H9 (cell line): ENCODE measurements at regions not wholly inside any gene's neighbourhood (a gene's known extent, or its start where the extent isn't known, plus 50 kb on each side); places are given as distances from the start of the nearest gene placed in this dataset.

ENCODE experiments used
- DNase-seq: peaks from one replicate; pipeline ENCODE4 v3.0.0-alpha.2; 2017
- H2AFZ ChIP-seq: one replicate; pipeline ENCODE4 v1.6.1; 2013; ENCODE audit warnings: mild to moderate bottlenecking, low read length, control low read depth, moderate library complexity
- H2AK5ac ChIP-seq: 2 replicates; pipeline ENCODE4 v1.6.1; 2013; ENCODE audit warnings: low read length, control low read depth, mixed read lengths; ENCODE audit not compliant: insufficient read length
- H2BK120ac ChIP-seq: one replicate; pipeline ENCODE4 v1.6.1; 2013; ENCODE audit warnings: low read depth, mild to moderate bottlenecking, low read length, control low read depth, inconsistent platforms; ENCODE audit not compliant: poor library complexity, severe bottlenecking
- H2BK12ac ChIP-seq: 2 replicates; pipeline ENCODE4 v1.6.1; 2013; ENCODE audit warnings: low read length, control low read depth, mixed read lengths, low read depth; ENCODE audit not compliant: insufficient read length
- H2BK15ac ChIP-seq: 2 replicates; pipeline ENCODE4 v1.6.1; 2013; ENCODE audit warnings: low read depth, low read length, control low read depth
- H2BK20ac ChIP-seq: one replicate; pipeline ENCODE4 v1.6.1; 2013; ENCODE audit warnings: low read depth, mild to moderate bottlenecking, low read length, control low read depth, inconsistent platforms; ENCODE audit not compliant: poor library complexity, severe bottlenecking
- H2BK5ac ChIP-seq: 2 replicates; pipeline ENCODE4 v1.6.1; 2013; ENCODE audit warnings: low read length, control low read depth, mixed read lengths; ENCODE audit not compliant: insufficient read length
- H3K14ac ChIP-seq: 2 replicates; pipeline ENCODE4 v1.6.1; 2013; ENCODE audit warnings: low read length, control low read depth; ENCODE audit not compliant: insufficient read depth
- H3K18ac ChIP-seq: 2 replicates; pipeline ENCODE4 v1.6.1; 2013; ENCODE audit warnings: low read depth, mild to moderate bottlenecking, mixed read lengths, low read length, control low read depth; ENCODE audit not compliant: insufficient read length
- H3K23ac ChIP-seq: 2 replicates; pipeline ENCODE4 v1.6.1; 2013; ENCODE audit warnings: low read length, control low read depth, mixed read lengths, low read depth; ENCODE audit not compliant: insufficient read length
- H3K23me2 ChIP-seq: 2 replicates; pipeline ENCODE4 v1.6.1; 2013; ENCODE audit warnings: low read depth, mild to moderate bottlenecking, mixed read lengths, low read length, control low read depth; ENCODE audit not compliant: insufficient read length, poor library complexity, severe bottlenecking
- H3K27ac ChIP-seq: 2 replicates; pipeline ENCODE4 v1.5.1; 2013; ENCODE audit warnings: low read length, control low read depth, mixed read lengths, low read depth; ENCODE audit not compliant: insufficient read length
- H3K27me3 ChIP-seq: 2 replicates; pipeline ENCODE4 v1.6.1; 2013; ENCODE audit warnings: low read length, control low read depth, inconsistent platforms; ENCODE audit not compliant: insufficient read depth
- H3K4ac ChIP-seq: 2 replicates; pipeline ENCODE4 v1.6.1; 2013; ENCODE audit warnings: low read depth, mild to moderate bottlenecking, control low read depth, inconsistent platforms, low read length, moderate library complexity
- H3K4me1 ChIP-seq: 2 replicates; pipeline ENCODE4 v1.6.1; 2013; ENCODE audit warnings: low read length, control low read depth, inconsistent platforms; ENCODE audit not compliant: insufficient read depth
- H3K4me2 ChIP-seq: 2 replicates; pipeline ENCODE4 v1.6.1; 2013; ENCODE audit warnings: low read length, control low read depth, mixed read lengths; ENCODE audit not compliant: insufficient read length, insufficient read depth
- H3K56ac ChIP-seq: 2 replicates; pipeline ENCODE4 v1.6.1; 2013; ENCODE audit warnings: low read depth, mild to moderate bottlenecking, mixed read lengths, low read length, control low read depth; ENCODE audit not compliant: insufficient read length
- H3K79me1 ChIP-seq: 2 replicates; pipeline ENCODE4 v1.6.1; 2013; ENCODE audit warnings: low read depth, mild to moderate bottlenecking, moderate library complexity, low read length, control low read depth, inconsistent platforms; ENCODE audit not compliant: insufficient read depth, poor library complexity, severe bottlenecking
- H3K79me2 ChIP-seq: 2 replicates; pipeline ENCODE4 v1.6.1; 2013; ENCODE audit warnings: low read length, control low read depth, inconsistent platforms; ENCODE audit not compliant: insufficient read depth
- H3K9ac ChIP-seq: 2 replicates; pipeline ENCODE4 v1.6.1; 2013; ENCODE audit warnings: low read length, control low read depth, mixed read lengths; ENCODE audit not compliant: insufficient read length; ENCODE audit errors: extremely low read depth
- H3K9me3 ChIP-seq: one replicate; pipeline ENCODE4 v1.6.1; 2013; ENCODE audit warnings: low read depth, low read length, inconsistent platforms; ENCODE audit not compliant: control insufficient read depth
- H3T11ph ChIP-seq: one replicate; pipeline ENCODE4 v1.6.1; 2013; ENCODE audit warnings: mild to moderate bottlenecking, low read length, control low read depth, inconsistent platforms
- H4K20me1 ChIP-seq: one replicate; pipeline ENCODE4 v1.6.1; 2013; ENCODE audit not compliant: control insufficient read depth, insufficient read length, insufficient read depth
- H4K5ac ChIP-seq: 2 replicates; pipeline ENCODE4 v1.6.1; 2013; ENCODE audit warnings: low read depth, mild to moderate bottlenecking, mixed read lengths, low read length, control low read depth; ENCODE audit not compliant: insufficient read length
- H4K8ac ChIP-seq: replicated peaks from 2 replicates; pipeline ENCODE4 v1.6.1; 2013; ENCODE audit warnings: low read length, control low read depth, mixed read lengths, low read depth; ENCODE audit not compliant: insufficient read length
- H4K91ac ChIP-seq: 2 replicates; pipeline ENCODE4 v1.6.1; 2013; ENCODE audit warnings: low read depth, mild to moderate bottlenecking, moderate library complexity, mixed read lengths, low read length, control low read depth; ENCODE audit not compliant: insufficient read length
- H3K27ac Mint-ChIP-seq, 3 experiments: 2 replicates in 2 of 3; 3 replicates in 1 of 3; pipeline ENCODE4 v1.8.0; 2020 to 2021; ENCODE audit warnings: mixed read lengths in 3 of 3, mild to moderate bottlenecking in 1 of 3, moderate library complexity in 1 of 3
- H3K27me3 Mint-ChIP-seq: 2 replicates; pipeline ENCODE4 v1.8.0; 2021; ENCODE audit warnings: low read depth, mild to moderate bottlenecking, moderate library complexity, mixed read lengths
- H3K36me3 Mint-ChIP-seq, 3 experiments: 2 replicates in 2 of 3; 3 replicates in 1 of 3; pipeline ENCODE4 v1.8.0; 2020 to 2021; ENCODE audit warnings: low read depth in 3 of 3, mixed read lengths in 3 of 3; ENCODE audit not compliant: insufficient read depth in 1 of 3
- H3K4me1 Mint-ChIP-seq, 2 experiments: 2 replicates each; pipeline ENCODE4 v1.8.0; 2020; ENCODE audit warnings: mixed read lengths in 2 of 2
- H3K4me3 Mint-ChIP-seq, 2 experiments: 2 replicates in 1 of 2; 3 replicates in 1 of 2; pipeline ENCODE4 v1.8.0; 2020 to 2021; ENCODE audit warnings: mild to moderate bottlenecking in 2 of 2, mixed read lengths in 2 of 2, moderate library complexity in 1 of 2
- H3K9me3 Mint-ChIP-seq, 2 experiments: 2 replicates in 1 of 2; 3 replicates in 1 of 2; pipeline ENCODE4 v1.8.0; 2020; ENCODE audit warnings: mild to moderate bottlenecking in 2 of 2, mixed read lengths in 2 of 2, moderate library complexity in 1 of 2
- CTCF ChIP-seq: fragments of 200-600 bp; sonication (generic); conservative IDR thresholded peaks from 3 replicates; pipeline ENCODE4 v1.8.0; 2021; ENCODE audit warnings: antibody characterized with exemption, mild to moderate bottlenecking

- Histone ChIP-seq H3K27ac (no peak overlapping the region), H3K79me1 (no peaks in the 10 kb centered on the region), H4K91ac (no peak overlapping the region), H2BK5ac (no peak overlapping the region), H2AFZ (no peak overlapping the region), H4K20me1 (no peaks in the 10 kb centered on the region), H3K14ac (no peak overlapping the region), H3K23ac (no peak overlapping the region), H3K18ac (no peak overlapping the region), H3T11ph (no peak overlapping the region), H3K9ac (no peak overlapping the region), H3K79me2 (no peaks in the 10 kb centered on the region), H2BK20ac (no peak overlapping the region), H2BK12ac (no peak overlapping the region), H3K4me2 (no peak overlapping the region), H3K4me1 (no peaks in the 10 kb centered on the region), H3K27me3 (no peaks in the 10 kb centered on the region), H3K23me2 (no peaks in the 10 kb centered on the region), H2BK120ac (no peak overlapping the region), H3K4ac (no peak overlapping the region), H4K5ac (no peak overlapping the region), H4K8ac (no peak overlapping the region), H2BK15ac (no peak overlapping the region), H2AK5ac (no peak overlapping the region), H3K9me3 (no peaks in the 10 kb centered on the region), H3K56ac (no peak overlapping the region)
- Mint-ChIP-seq H3K36me3 (peaks cover 0 to 4% (median 0%) of the 10 kb centered on the region in 3 experiments; a peak in 2 of 7 replicates), H3K27ac (no peak overlapping the region), H3K9me3 (no peaks in the 10 kb centered on the region; a peak in 1 of 5 replicates), H3K27me3 (no peaks in the 10 kb centered on the region), H3K4me1 (no peaks in the 10 kb centered on the region), H3K4me3 (no peak overlapping the region)
- no peak for DNase-seq
- TF ChIP-seq CTCF, result no peak
These were observed 473.3 kb upstream of the ZNF608 start for GRCh38 chr5:125219710-125220109.
